ENCODE measurements at regions not wholly inside any gene's neighbourhood (a gene's known extent, or its start where the extent isn't known, plus 50 kb on each side); places are given as distances from the start of the nearest gene placed in this dataset.

- no peak for TF ChIP-seq CTCF (IDR thresholded peaks at IDR 0.05; ENCODE audit: borderline replicate concordance, extremely low read depth, low read length, poor library complexity, severe bottlenecking)
- TF ChIP-seq EZH2 (IDR thresholded peaks at IDR 0.05; ENCODE audit: borderline replicate concordance, low read depth, low read length, severe bottlenecking): no peak
Measured at GRCh38 chr3:151593928-151594327, 133.1 kb upstream of the IGSF10 start.

All from DND-41 (cell line).